HG02852 (cell line): ENCODE measurements at regions not wholly inside any gene's neighbourhood (a gene's known extent, or its start where the extent isn't known, plus 50 kb on each side); places are given as distances from the start of the nearest gene placed in this dataset.

Source experiments
- ATAC-seq: cut with Tn5 transposase; IDR thresholded peaks from one replicate; pipeline ENCODE4 v1.9.1; 2021; ENCODE audit warnings: mild to moderate bottlenecking, moderate library complexity; ENCODE audit not compliant: unreplicated experiment

- ATAC-seq, result no peak
Observed at GRCh38 chr3:71858503-71859122, 73.7 kb upstream of the PROK2 start.

DNA sequence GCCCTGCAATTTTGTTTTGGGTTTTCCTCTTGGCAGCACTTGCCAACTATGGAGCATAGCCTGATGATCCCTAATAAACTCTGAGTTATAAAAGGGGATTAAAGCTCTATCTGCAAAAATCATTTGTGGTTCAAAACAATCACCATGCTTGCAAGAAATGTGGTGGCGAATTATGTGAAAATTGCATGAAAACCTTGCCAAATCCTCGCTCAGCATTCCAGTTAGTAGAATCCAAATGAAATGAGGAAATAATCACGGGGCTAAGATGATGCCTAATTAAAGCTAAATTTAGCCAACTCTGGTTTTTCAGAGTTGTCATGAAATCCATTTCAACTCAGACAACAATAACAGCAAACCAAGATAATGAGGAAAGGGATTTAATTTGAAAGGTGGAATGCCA lies 73.0 kb upstream of the PROK2 start:
- no peak for ATAC-seq

- no peak for ATAC-seq
Observed at GRCh38 chr3:71854706-71855105, 69.8 kb upstream of the PROK2 start.

DNA sequence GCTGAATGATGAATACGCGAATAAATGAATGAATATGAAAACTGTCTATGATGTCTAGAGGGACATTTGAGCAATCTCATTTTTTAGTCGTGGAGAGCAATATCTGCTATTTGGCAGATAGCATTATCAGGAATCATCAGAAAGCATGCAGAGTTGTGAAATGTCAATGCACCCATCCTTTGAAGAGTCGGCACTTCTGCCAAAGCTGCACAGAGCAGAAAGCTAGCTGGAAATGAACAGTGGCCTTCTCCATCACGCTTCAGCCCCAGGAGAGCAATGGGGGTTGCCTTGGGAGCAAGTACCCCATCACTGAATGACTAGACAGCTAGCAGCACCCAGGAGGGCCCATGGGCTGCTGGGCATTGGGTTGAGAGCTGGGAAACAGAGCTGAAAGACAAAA lies 69.1 kb upstream of the PROK2 start:
- ATAC-seq, result no peak

GRCh38 chr3:71851878-71852277 lies 66.9 kb upstream of the PROK2 start:
- no peak for ATAC-seq

DNA sequence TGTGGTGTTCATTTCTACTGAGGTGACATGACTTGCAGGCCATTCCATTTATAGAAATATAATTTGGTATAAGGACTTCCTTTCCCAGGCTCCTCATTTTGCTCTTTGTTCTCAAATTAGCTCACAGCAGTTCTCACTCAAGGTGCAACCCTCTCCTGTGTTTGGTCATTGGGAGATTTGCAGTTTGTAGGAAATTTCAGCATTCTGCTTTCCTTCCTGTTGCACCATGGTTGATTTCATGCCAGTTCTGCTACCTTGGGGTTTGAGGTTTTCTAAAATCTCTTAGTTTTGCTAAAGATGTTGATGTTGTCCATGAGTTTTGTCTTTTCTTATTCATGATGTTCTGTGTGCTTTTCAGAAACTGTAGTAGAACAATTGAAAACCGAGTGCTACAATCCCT lies 65.7 kb upstream of the PROK2 start:
- no peak for ATAC-seq

- no peak for ATAC-seq
Observed at GRCh38 chr3:71849681-71850080, 64.7 kb upstream of the PROK2 start.

GRCh38 chr3:71847794-71848193 lies 62.8 kb upstream of the PROK2 start:
- ATAC-seq, result no peak

GRCh38 chr3:71846185-71846584 lies 61.2 kb upstream of the PROK2 start:
- ATAC-seq, result no peak

GRCh38 chr3:71843071-71843470 lies 58.1 kb upstream of the PROK2 start:
- no peak for ATAC-seq

DNA sequence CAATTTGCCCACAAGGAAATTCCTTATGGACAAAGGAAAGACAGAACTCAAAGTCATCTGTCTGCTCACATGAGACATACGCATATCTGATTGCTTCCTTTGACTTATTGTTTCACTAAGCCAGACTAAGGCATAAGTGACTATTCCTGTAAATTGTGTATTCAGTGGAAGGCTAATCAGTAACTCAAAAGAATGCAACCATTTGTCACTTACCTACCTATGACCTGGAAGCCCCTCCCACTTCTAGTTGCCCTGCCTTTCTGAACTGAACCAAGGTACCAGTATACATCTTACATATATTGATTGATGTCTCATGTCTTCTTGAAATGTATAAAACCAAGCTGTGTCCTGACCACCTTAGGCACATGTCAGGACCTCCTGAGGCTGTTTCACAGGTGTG lies 53.5 kb upstream of the PROK2 start:
- no peak for ATAC-seq
